ENCODE measurements at regions not wholly inside any gene's neighbourhood (a gene's known extent, or its start where the extent isn't known, plus 50 kb on each side); places are given as distances from the start of the nearest gene placed in this dataset.
"Not testable (repeated sequence)": the region's sequence is repeated elsewhere in the genome, so short reads cannot be mapped to it uniquely, and the experiment has no call there.

DNA sequence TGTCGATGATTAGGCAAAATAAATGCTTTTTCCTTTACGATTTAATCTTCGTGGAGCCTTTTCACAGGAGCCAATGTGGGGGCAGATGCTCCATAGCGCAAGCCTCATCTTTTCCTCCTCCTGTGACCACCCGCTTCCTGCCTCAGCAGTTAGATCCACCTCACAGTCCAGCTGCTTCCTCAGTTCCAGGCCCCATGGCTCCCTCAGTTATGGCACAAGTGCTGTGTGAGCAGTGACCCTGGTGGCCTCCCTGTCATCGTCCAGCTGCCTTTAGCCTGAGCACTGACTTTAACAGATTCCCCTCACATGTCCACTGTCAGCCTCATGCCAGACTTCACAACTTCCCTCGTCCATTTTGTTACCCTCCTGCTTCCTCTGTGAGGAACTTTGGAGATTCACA lies 424.6 kb upstream of the GBE1 start:
- no peak overlapping the region for H3K4me3 ChIP-seq (ENCODE audit: low read depth, low read length)
- TF ChIP-seq, protein P1, sequence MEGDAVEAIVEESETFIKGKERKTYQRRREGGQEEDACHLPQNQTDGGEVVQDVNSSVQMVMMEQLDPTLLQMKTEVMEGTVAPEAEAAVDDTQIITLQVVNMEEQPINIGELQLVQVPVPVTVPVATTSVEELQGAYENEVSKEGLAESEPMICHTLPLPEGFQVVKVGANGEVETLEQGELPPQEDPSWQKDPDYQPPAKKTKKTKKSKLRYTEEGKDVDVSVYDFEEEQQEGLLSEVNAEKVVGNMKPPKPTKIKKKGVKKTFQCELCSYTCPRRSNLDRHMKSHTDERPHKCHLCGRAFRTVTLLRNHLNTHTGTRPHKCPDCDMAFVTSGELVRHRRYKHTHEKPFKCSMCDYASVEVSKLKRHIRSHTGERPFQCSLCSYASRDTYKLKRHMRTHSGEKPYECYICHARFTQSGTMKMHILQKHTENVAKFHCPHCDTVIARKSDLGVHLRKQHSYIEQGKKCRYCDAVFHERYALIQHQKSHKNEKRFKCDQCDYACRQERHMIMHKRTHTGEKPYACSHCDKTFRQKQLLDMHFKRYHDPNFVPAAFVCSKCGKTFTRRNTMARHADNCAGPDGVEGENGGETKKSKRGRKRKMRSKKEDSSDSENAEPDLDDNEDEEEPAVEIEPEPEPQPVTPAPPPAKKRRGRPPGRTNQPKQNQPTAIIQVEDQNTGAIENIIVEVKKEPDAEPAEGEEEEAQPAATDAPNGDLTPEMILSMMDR (IDR thresholded peaks at IDR 0.05; ENCODE audit: borderline replicate concordance, insufficient read depth, low read depth, low read length): no peak

DNA sequence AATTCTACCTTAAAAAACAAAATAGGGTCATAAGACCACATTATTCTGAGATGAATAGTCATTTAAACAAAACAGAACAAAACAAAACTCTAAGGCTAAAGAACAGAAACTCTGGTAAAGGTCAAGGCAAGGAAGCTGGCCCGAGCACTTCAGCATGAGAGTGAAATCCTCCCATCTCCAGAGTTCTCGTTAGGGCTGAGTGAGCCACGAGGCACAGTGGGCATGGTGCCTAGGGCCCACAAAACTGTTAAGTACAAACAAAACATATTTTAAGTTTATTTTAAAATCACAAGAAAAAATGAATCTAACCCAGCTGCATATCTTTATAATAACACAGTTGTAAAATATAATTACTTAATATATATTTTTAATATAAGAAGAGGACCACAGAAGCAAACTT lies 417.8 kb upstream of the GBE1 start:
- no peak overlapping the region for H3K4me3 ChIP-seq (ENCODE audit: low read depth, low read length)
- TF ChIP-seq, protein P1 (IDR thresholded peaks at IDR 0.05; ENCODE audit: borderline replicate concordance, insufficient read depth, low read depth, low read length): no peak

DNA sequence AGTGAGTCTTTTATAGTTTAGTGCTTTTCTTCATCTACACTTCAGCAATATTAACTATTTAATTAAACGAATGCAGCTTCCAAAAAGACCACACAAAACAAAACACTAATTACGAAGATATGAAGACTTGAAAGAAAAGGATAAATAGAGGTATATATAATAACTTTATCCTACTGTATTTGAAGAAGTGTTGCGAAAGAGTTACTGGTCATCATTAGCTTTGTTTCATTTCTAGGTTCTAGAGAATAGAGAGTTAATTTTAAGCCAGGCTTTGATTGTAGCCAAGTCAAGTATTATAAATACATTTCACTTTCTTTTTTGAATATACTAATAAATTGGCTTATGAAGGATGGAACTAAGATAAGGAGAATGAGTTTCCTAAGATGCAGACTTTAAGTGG lies 416.8 kb upstream of the GBE1 start:
- H3K4me3 ChIP-seq (ENCODE audit: low read depth, low read length): no peak overlapping the region
- TF ChIP-seq, protein P1 (IDR thresholded peaks at IDR 0.05; ENCODE audit: borderline replicate concordance, insufficient read depth, low read depth, low read length): no peak

DNA sequence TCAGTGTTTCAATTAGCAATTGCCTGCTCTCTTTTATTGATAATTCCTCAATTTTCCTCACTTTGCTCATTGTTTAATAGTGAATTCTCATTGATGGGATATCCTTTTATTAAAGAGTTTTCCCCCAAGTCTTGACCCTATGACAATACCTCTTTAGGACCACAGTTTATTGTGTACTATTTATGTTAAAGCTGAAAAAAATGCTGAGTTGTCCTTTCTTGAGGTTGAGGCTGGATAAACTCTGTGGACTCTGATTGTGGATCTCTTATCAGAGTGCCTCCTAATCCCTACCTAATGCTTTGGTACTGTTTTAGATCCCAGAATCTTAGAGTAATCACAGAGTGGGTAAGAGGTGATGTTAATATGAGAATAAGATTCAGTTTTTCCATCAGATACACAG lies 416.3 kb upstream of the GBE1 start:
- H3K4me3 ChIP-seq (ENCODE audit: low read depth, low read length): no peak overlapping the region
- TF ChIP-seq, protein P1 (IDR thresholded peaks at IDR 0.05; ENCODE audit: borderline replicate concordance, insufficient read depth, low read depth, low read length): no peak

DNA sequence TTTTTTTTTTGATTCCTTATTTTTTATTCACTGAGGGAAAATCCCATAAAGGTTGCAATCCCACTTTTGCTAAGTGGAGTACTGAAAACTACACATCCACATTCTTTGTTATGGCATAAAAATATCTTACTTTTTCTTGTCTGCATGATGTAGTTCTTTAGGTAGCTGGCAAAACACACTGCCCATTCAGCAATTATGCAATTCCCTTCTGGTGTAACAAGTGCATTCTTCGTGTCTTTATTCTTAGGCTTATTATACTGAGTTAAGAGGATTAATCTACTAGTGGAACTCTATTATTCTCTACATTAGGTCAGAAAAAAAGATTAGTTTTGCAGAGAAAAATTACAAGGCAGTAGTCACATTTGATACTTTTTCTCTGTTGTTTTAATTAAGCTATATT lies 403.8 kb upstream of the GBE1 start:
- TF ChIP-seq, protein P1 (IDR thresholded peaks at IDR 0.05; ENCODE audit: borderline replicate concordance, insufficient read depth, low read depth, low read length): no peak
- H3K4me3 ChIP-seq (ENCODE audit: low read depth, low read length): no peak overlapping the region

DNA sequence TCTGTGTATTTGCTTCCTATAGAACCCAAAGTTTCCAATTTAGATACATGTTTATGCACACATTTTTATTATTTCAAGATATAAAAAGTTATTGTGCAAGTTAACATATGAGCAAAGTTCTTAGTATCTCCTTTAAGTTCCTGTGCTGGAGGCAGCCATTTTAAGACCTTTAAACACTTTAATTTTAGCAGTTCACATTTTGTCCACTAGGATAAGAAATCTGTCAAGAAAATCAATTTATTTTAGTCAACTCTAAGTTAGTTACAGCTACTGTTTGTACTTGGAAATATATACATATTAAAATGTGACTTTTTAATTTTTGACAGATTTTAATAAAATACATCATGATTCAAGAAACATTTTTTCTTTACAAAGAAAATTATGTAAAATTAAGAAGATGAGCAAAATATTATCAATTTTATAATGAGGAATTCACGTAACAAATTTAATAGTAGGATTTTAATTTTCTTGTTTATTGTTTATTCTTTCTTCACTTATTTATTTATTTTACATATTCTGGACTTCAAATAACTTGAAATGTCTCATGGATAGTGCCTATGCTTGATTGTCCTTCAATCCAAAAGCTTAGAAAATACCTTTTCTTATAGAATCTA lies 402.6 kb upstream of the GBE1 start:
- H3K4me3 ChIP-seq (ENCODE audit: low read depth, low read length): no peak overlapping the region
- TF ChIP-seq, protein P1 (IDR thresholded peaks at IDR 0.05; ENCODE audit: borderline replicate concordance, insufficient read depth, low read depth, low read length): no peak

DNA sequence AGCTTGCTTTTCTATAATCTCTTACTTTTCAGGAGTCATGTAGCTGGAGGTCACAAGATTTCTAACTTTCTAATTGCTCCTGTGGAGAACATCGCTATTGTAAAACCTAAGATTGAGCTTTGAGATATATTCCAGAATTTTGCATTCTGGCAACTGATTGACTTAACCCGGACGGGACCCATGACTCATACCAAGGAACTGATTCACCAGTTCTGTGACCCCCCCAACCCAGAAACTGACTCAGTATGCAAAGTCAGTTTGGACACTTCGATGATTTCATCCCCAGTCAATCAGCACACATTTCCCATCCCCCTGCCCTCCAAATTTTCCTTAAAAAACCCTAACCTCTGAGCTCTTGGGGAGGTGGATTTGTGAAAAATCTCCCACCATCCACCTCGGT lies 396.5 kb upstream of the GBE1 start:
- H3K4me3 ChIP-seq (ENCODE audit: low read depth, low read length): no peak overlapping the region
- TF ChIP-seq, protein P1 (IDR thresholded peaks at IDR 0.05; ENCODE audit: borderline replicate concordance, insufficient read depth, low read depth, low read length): no peak

DNA sequence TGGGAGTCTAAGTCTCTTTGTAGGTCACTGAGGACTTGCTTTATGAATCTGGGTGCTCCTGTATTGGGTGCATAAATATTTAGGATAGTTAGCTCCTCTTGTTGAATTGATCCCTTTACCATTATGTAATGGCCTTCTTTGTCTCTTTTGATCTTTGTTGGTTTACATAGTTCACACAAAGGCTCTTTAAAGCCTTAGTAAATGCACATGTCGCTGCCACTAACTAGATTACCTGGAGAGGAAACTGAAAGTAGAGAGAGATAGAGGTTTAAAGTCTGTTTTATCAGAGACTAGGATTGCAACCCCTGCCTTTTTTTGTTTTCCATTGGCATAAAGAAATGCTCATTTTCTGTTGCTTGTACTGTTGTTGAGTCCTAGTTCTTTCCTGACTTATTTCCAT lies 392.4 kb upstream of the GBE1 start:
- not testable (repeated sequence) for H3K4me3 ChIP-seq (ENCODE audit: low read depth, low read length)

All from GM12875 (cell line).